Mesenchymal stem cell (in vitro differentiated cells and primary cell): ENCODE measurements at regions not wholly inside any gene's neighbourhood (a gene's known extent, or its start where the extent isn't known, plus 50 kb on each side); places are given as distances from the start of the nearest gene placed in this dataset.
A peak's percentile ranks its signal among the peaks of the same experiment; 100 is the strongest.

Experiments used
- DNase-seq: peaks from one replicate; pipeline ENCODE4 v3.0.0-alpha.2; 2013
- H2AFZ ChIP-seq: one replicate; pipeline ENCODE4 v1.6.1; 2013; ENCODE audit warnings: low read depth, mild to moderate bottlenecking, control low read depth, inconsistent platforms, low read length, moderate library complexity
- H2AK5ac ChIP-seq: 2 replicates; pipeline ENCODE4 v1.6.1; 2013; ENCODE audit warnings: low read length, moderate library complexity, mild to moderate bottlenecking, inconsistent platforms; ENCODE audit not compliant: severe bottlenecking
- H2BK120ac ChIP-seq: one replicate; pipeline ENCODE4 v1.6.1; 2013; ENCODE audit warnings: low read depth, mild to moderate bottlenecking, inconsistent platforms, low read length, moderate library complexity
- H2BK12ac ChIP-seq, 2 experiments: one replicate each; pipeline ENCODE4 v1.6.1; 2013; ENCODE audit warnings: inconsistent platforms in 2 of 2, low read length in 2 of 2, mild to moderate bottlenecking in 2 of 2, moderate library complexity in 2 of 2, control low read depth in 1 of 2
- H2BK15ac ChIP-seq: one replicate; pipeline ENCODE4 v1.6.1; 2013; ENCODE audit warnings: mild to moderate bottlenecking, low read depth, inconsistent platforms; ENCODE audit not compliant: poor library complexity, severe bottlenecking
- H2BK5ac ChIP-seq: 2 replicates; pipeline ENCODE4 v1.6.1; 2013; ENCODE audit warnings: low read depth, mild to moderate bottlenecking, low read length, control low read depth, inconsistent platforms; ENCODE audit not compliant: poor library complexity, severe bottlenecking
- H3K14ac ChIP-seq, 2 experiments: one replicate each; pipeline ENCODE4 v1.6.1; 2013; ENCODE audit warnings: inconsistent platforms in 2 of 2, low read length in 2 of 2, control low read depth in 1 of 2, mild to moderate bottlenecking in 1 of 2, moderate library complexity in 1 of 2
- H3K18ac ChIP-seq, 2 experiments: one replicate each; pipeline ENCODE4 v1.6.1; 2013; ENCODE audit warnings: inconsistent platforms in 2 of 2, low read length in 2 of 2, control low read depth in 1 of 2, low read depth in 1 of 2, mild to moderate bottlenecking in 1 of 2
- H3K23ac ChIP-seq, 2 experiments: one replicate each; pipeline ENCODE4 v1.6.1; 2013; ENCODE audit warnings: inconsistent platforms in 2 of 2, low read length in 2 of 2, mild to moderate bottlenecking in 2 of 2, moderate library complexity in 2 of 2, control low read depth in 1 of 2
- H3K27ac ChIP-seq: 2 replicates; pipeline ENCODE4 v1.5.1; 2013; ENCODE audit warnings: mild to moderate bottlenecking, moderate library complexity, low read length, control low read depth, inconsistent platforms; ENCODE audit not compliant: poor library complexity, severe bottlenecking
- H3K27me3 ChIP-seq, 2 experiments: 2 replicates each; pipeline versions ENCODE4 v1.6.1 to v1.7.0; 2013; ENCODE audit warnings: low read length in 2 of 2, mild to moderate bottlenecking in 2 of 2, moderate library complexity in 2 of 2, control low read depth in 1 of 2, inconsistent platforms in 1 of 2; ENCODE audit not compliant: control insufficient read depth in 1 of 2, insufficient read depth in 1 of 2
- H3K36me3 ChIP-seq, 2 experiments: 2 replicates each; pipeline versions ENCODE4 v1.6.1 to v1.7.0; 2013; ENCODE audit warnings: low read length in 2 of 2, control low read depth in 1 of 2, inconsistent platforms in 1 of 2, low read depth in 1 of 2, mild to moderate bottlenecking in 1 of 2; ENCODE audit not compliant: insufficient read depth in 2 of 2, control insufficient read depth in 1 of 2
- H3K4ac ChIP-seq, 2 experiments: one replicate each; pipeline ENCODE4 v1.6.1; 2013; ENCODE audit warnings: inconsistent platforms in 2 of 2, low read length in 2 of 2, mild to moderate bottlenecking in 2 of 2, moderate library complexity in 2 of 2, control low read depth in 1 of 2, low read depth in 1 of 2
- H3K4me1 ChIP-seq: 2 replicates; pipeline ENCODE4 v1.6.1; 2013; ENCODE audit warnings: low read depth, low read length, control low read depth; ENCODE audit not compliant: control insufficient read depth, insufficient read depth
- H3K4me2 ChIP-seq: 2 replicates; pipeline ENCODE4 v1.6.1; 2013; ENCODE audit warnings: low read length, mild to moderate bottlenecking, inconsistent platforms; ENCODE audit not compliant: poor library complexity, severe bottlenecking
- H3K4me3 ChIP-seq, 2 experiments: 2 replicates each; pipeline versions ENCODE4 v1.5.1 to v1.7.0; 2013; ENCODE audit warnings: low read length in 2 of 2, mild to moderate bottlenecking in 2 of 2, control low read depth in 1 of 2, low read depth in 1 of 2; ENCODE audit not compliant: insufficient read depth in 1 of 2
- H3K79me1 ChIP-seq: replicated peaks from 2 replicates; pipeline ENCODE4 v1.6.1; 2013; ENCODE audit warnings: mild to moderate bottlenecking, control low read depth, low read length, inconsistent platforms; ENCODE audit not compliant: poor library complexity, severe bottlenecking
- H3K9ac ChIP-seq: 2 replicates; pipeline ENCODE4 v1.7.0; 2013; ENCODE audit warnings: mild to moderate bottlenecking, low read length, moderate library complexity
- H3K9me3 ChIP-seq: 2 replicates; pipeline ENCODE4 v1.7.0; 2013; ENCODE audit warnings: mild to moderate bottlenecking, low read length; ENCODE audit not compliant: control insufficient read depth
- H4K8ac ChIP-seq: one replicate; pipeline ENCODE4 v1.6.1; 2013; ENCODE audit warnings: inconsistent platforms, mild to moderate bottlenecking, low read length, moderate library complexity
- H4K91ac ChIP-seq: one replicate; pipeline ENCODE4 v1.6.1; 2013; ENCODE audit warnings: mild to moderate bottlenecking, low read length, inconsistent platforms
- WGBS: methylation state at CpG from one replicate; pipeline ENCODE4 v1.1.7; 2013; ENCODE audit warnings: mixed read lengths; 5-methylcytosine and 5-hydroxymethylcytosine counted together

GRCh38 chr6:6709106-6709505, 120.6 kb downstream of the LY86 start:
- H2AFZ ChIP-seq, result no peak overlapping the region
- H3K4me1 ChIP-seq, result peaks cover 10% of the 10 kb centered on the region
- H3K9ac ChIP-seq, result no peak overlapping the region
- H4K8ac ChIP-seq, result no peak overlapping the region
- H2BK15ac ChIP-seq, result no peak overlapping the region
- H4K91ac ChIP-seq, result no peak overlapping the region
- H3K27ac ChIP-seq, result no peak overlapping the region
- no peak overlapping the region for H3K4me2 ChIP-seq
- H3K79me1 ChIP-seq, result no peaks in the 10 kb centered on the region
- no peak overlapping the region for H2BK5ac ChIP-seq
- no peak for DNase-seq
- no peak overlapping the region for H2BK12ac ChIP-seq
- 97% methylated on average over 2 of the region's 3 CpGs for WGBS
- no peaks in the 10 kb centered on the region for H3K36me3 ChIP-seq
- no peak overlapping the region for H2BK120ac ChIP-seq
- H3K18ac ChIP-seq, result no peak overlapping the region
- H3K4me3 ChIP-seq, result no peak overlapping the region
- H3K27me3 ChIP-seq, result peaks cover 4 to 5% of the 10 kb centered on the region in 2 experiments
- no peak overlapping the region for H3K4ac ChIP-seq
- H2AK5ac ChIP-seq, result no peak overlapping the region
- no peak overlapping the region for H3K23ac ChIP-seq
- H3K14ac ChIP-seq, result no peak overlapping the region
- H3K9me3 ChIP-seq, result no peaks in the 10 kb centered on the region

DNA sequence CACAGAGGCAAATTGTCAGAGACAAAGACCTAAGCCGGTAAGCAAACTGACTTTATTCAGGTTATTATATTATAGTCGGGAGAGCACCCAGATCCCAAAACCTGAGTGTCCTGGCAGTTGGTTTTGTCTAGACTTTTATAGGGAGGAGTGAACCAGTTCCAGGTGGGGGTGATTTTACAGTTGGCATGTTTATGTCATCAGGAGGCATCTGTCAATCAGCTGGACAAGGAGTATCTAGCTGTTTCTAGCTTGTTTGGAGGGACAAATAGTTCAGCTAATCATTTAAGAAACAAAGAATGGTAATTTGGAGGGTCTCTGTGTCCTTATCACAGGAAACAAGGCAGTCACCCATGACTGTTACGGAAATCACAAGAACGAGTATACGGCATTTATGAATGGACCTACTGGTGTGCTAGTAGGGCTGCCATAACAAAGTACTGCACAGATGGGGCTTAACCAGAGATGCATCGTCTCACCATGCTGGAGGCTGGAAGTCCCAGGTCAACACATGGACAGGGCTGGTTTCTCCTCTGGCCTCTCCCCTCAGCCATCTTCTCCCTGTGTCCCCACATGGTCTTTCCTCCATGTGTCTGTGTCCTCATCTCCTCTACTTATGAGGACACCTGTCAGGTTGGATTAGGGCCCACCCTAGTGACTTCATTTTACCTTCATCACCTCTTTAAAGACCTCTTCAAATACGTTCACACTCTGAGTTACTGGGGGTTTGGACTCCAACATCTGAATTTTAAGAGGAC, 122.7 kb downstream of the LY86 start:
- Histone ChIP-seq H4K91ac (no peak overlapping the region), H3K4me2 (no peak overlapping the region), H3K18ac (no peak overlapping the region), H3K27ac (no peak overlapping the region), H3K79me1 (no peaks in the 10 kb centered on the region), H3K14ac (no peak overlapping the region), H3K36me3 (no peaks in the 10 kb centered on the region), H2BK15ac (no peak overlapping the region), H3K23ac (no peak overlapping the region), H2BK120ac (no peak overlapping the region), H3K4me1 (peaks cover 11% of the 10 kb centered on the region), H3K9ac (no peak overlapping the region), H2BK5ac (no peak overlapping the region), H3K4ac (no peak overlapping the region), H2AFZ (no peak overlapping the region), H2BK12ac (no peak overlapping the region), H3K4me3 (no peak overlapping the region), H4K8ac (no peak overlapping the region), H2AK5ac (no peak overlapping the region), H3K27me3 (peaks cover 4 to 5% of the 10 kb centered on the region in 2 experiments), H3K9me3 (no peaks in the 10 kb centered on the region)
- 81% methylated on average over 7 of the region's 7 CpGs for WGBS
- no peak for DNase-seq

DNA sequence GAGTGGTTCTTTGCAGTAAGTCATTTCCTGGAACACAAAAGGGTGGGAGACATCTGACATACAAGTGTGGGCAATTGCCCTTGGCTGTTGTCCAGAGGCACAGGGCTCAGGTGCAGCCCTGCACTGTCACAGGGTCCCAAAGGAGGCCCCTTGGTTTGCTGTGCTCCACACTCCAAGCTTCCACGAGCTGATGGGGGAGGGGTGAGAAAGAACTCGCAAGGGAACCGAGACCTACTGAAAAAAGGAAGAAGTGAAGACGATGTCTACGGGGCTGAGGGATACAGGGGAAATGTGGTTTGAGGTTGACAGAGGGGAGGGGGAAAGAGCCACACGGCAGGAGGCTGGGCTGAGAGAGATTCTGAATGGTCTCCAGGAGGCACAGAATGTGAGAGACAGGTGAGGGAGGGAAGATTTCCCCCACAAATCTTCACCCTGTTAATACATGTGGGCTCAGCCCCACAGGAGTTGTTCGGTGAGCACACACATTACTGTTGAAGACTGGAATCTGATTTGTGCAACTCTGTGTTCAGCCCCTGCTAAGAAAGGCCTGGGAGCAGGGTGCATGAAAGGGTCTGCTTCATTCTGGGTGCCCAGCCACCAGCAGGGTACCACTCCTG, 123.4 kb downstream of the LY86 start:
- H2BK120ac ChIP-seq, result no peak overlapping the region
- H2BK5ac ChIP-seq, result no peak overlapping the region
- H2BK15ac ChIP-seq, result peak overlapping the region; percentile 87
- no peaks in the 10 kb centered on the region for H3K9me3 ChIP-seq
- DNase-seq, result no peak
- H4K91ac ChIP-seq, result peak overlapping the region; percentile 55
- H2AK5ac ChIP-seq, result no peak overlapping the region
- H3K27me3 ChIP-seq, result peaks cover 4 to 5% of the 10 kb centered on the region in 2 experiments
- no peak overlapping the region for H3K14ac ChIP-seq
- H2BK12ac ChIP-seq, result peak overlapping the region; percentile 42 to 91
- H3K4me3 ChIP-seq, result peak overlapping the region in 1 of 2 experiments; percentile 26
- H2AFZ ChIP-seq, result no peak overlapping the region
- peak overlapping the region; percentile 81 for H3K9ac ChIP-seq
- H3K4me2 ChIP-seq, result no peak overlapping the region
- H3K18ac ChIP-seq, result peak overlapping the region; percentile 74 to 78
- no peaks in the 10 kb centered on the region for H3K79me1 ChIP-seq
- no peak overlapping the region for H3K23ac ChIP-seq
- H3K4ac ChIP-seq, result peak overlapping the region; percentile 22 to 76
- H3K36me3 ChIP-seq, result no peaks in the 10 kb centered on the region
- peak overlapping the region; percentile 90 for H4K8ac ChIP-seq
- 62% methylated on average over 7 of the region's 7 CpGs for WGBS
- no peak overlapping the region for H3K27ac ChIP-seq
- H3K4me1 ChIP-seq, result peaks cover 11% of the 10 kb centered on the region
